ENCODE measurements at regions not wholly inside any gene's neighbourhood (a gene's known extent, or its start where the extent isn't known, plus 50 kb on each side); places are given as distances from the start of the nearest gene placed in this dataset.

DNA sequence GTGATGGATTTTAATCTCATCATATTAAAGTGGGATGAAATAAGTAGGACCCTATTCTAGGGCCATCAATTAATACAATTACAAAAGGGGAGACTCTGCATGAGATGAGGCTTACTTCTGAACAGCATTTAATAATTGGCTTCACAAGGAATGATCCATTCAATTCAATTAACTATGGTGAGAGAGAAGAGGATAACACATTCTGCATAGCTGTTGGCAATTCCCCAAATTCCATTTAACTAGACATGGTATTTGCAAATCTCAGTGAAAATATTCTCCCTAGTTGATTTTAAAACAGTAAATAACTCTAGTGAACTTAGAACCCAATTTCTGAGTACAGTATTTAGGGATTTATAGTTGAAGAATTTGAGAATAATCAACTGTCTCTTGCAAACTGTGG, 145.3 kb downstream of the NOC3L start:
- TF ChIP-seq, protein P1, sequence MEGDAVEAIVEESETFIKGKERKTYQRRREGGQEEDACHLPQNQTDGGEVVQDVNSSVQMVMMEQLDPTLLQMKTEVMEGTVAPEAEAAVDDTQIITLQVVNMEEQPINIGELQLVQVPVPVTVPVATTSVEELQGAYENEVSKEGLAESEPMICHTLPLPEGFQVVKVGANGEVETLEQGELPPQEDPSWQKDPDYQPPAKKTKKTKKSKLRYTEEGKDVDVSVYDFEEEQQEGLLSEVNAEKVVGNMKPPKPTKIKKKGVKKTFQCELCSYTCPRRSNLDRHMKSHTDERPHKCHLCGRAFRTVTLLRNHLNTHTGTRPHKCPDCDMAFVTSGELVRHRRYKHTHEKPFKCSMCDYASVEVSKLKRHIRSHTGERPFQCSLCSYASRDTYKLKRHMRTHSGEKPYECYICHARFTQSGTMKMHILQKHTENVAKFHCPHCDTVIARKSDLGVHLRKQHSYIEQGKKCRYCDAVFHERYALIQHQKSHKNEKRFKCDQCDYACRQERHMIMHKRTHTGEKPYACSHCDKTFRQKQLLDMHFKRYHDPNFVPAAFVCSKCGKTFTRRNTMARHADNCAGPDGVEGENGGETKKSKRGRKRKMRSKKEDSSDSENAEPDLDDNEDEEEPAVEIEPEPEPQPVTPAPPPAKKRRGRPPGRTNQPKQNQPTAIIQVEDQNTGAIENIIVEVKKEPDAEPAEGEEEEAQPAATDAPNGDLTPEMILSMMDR (IDR thresholded peaks at IDR 0.05): no peak
- TF ChIP-seq EZH2 (IDR thresholded peaks at IDR 0.05; ENCODE audit: borderline replicate concordance, insufficient read depth, low read depth, low read length, poor library complexity, severe bottlenecking): no peak
- Mint-ChIP-seq H3K9me3 (ENCODE audit: insufficient read depth) (no peaks in the 10 kb centered on the region), H3K4me3 (no peak overlapping the region), H3K4me1 (no peaks in the 10 kb centered on the region), H3K27me3 (peaks cover 31% of the 10 kb centered on the region), H3K27ac (no peak overlapping the region)
- Histone ChIP-seq H2AFZ (ENCODE audit: insufficient read depth, low read depth, low read length, poor library complexity, severe bottlenecking) (no peak overlapping the region), H4K20me1 (ENCODE audit: control insufficient read depth, insufficient read depth, low read length, poor library complexity, severe bottlenecking) (no peaks in the 10 kb centered on the region), H3K4me2 (replicated peaks; ENCODE audit: low read depth, low read length, poor library complexity, severe bottlenecking) (no peak overlapping the region), H3K9ac (ENCODE audit: low read length) (no peak overlapping the region), H3K27ac (ENCODE audit: low read length in 2 of 2) (no peak overlapping the region), H3K4me1 (ENCODE audit: control insufficient read depth in 2 of 2, insufficient read depth in 2 of 2, low read length in 2 of 2) (no peaks in the 10 kb centered on the region), H3K27me3 (replicated peaks in 1 of 4; ENCODE audit: control extremely low read depth in 1 of 4, control insufficient read depth in 3 of 4, insufficient read depth in 4 of 4, low read length in 3 of 4) (peaks cover 0 to 3% (median 0%) of the 10 kb centered on the region in 4 experiments), H3K9me3 (ENCODE audit: control extremely low read depth in 1 of 3, control insufficient read depth in 2 of 3, insufficient read depth in 1 of 3, low read length in 2 of 3) (peaks cover 0 to 3% (median 0%) of the 10 kb centered on the region in 3 donors), H3K4me3 (ENCODE audit: control extremely low read depth in 1 of 5, extremely low read depth in 1 of 5, insufficient read depth in 1 of 5, low read depth in 2 of 5, low read length in 4 of 5) (no peak overlapping the region), H3K36me3 (replicated peaks in 1 of 2; ENCODE audit: control extremely low read depth in 1 of 2, control insufficient read depth in 1 of 2, extremely low read depth in 1 of 2, insufficient read depth in 2 of 2, low read length in 1 of 2) (no peaks in the 10 kb centered on the region), H3K79me2 (ENCODE audit: control insufficient read depth, insufficient read depth, low read length) (no peaks in the 10 kb centered on the region)
- ATAC-seq (ENCODE audit: low read depth) (no peak), DNase-seq (no peak)
- POLR2A ChIA-PET: no interaction called here
- CTCF ChIA-PET: no interaction called here
- intact Hi-C loops (cut with micrococcal nuclease): no loop called here

DNA sequence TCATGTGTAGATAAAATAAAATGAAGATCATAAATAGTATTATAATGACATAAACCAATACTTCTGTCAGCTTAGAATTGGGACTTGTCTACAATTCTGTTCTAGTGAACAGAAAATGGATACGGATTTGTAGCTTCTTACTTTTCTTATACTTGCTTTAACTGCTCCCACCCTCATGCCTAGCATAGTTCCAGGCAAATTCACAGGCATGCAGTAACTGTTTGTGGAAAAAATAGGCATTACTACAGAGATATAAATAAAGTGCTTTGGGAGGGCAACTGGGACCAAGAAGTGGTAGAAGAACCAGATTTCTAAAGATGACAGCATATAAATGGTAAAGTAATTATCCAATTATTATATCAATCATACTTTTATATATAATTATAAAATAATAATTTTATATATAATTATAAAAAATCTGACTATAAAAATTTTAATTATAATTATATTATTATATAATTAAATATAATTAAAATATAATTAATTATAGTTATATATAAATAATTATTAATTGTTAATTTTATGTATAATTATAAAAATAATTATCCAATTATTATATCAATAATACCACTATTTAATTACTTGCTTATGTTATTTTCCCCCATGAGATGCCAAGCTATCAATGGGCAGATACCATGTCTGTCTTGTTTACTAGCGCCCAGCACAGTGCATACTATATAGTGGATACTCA, 144.1 kb downstream of the NOC3L start:
- Mint-ChIP-seq H3K9me3 (ENCODE audit: insufficient read depth) (no peaks in the 10 kb centered on the region), H3K27ac (no peak overlapping the region), H3K27me3 (peaks cover 34% of the 10 kb centered on the region), H3K4me3 (no peak overlapping the region), H3K4me1 (no peaks in the 10 kb centered on the region)
- CTCF ChIA-PET: no interaction called here
- H3K4me1 ChIP-seq (ENCODE audit: control insufficient read depth in 2 of 2, insufficient read depth in 2 of 2, low read length in 2 of 2): no peaks in the 10 kb centered on the region
- no peaks in the 10 kb centered on the region for H4K20me1 ChIP-seq (ENCODE audit: control insufficient read depth, insufficient read depth, low read length, poor library complexity, severe bottlenecking)
- H3K4me3 ChIP-seq (ENCODE audit: control extremely low read depth in 1 of 5, extremely low read depth in 1 of 5, insufficient read depth in 1 of 5, low read depth in 2 of 5, low read length in 4 of 5): no peak overlapping the region
- peaks cover 0 to 3% (median 0%) of the 10 kb centered on the region in 4 experiments for H3K27me3 ChIP-seq (replicated peaks in 1 of 4; ENCODE audit: control extremely low read depth in 1 of 4, control insufficient read depth in 3 of 4, insufficient read depth in 4 of 4, low read length in 3 of 4)
- H3K9me3 ChIP-seq (ENCODE audit: control extremely low read depth in 1 of 3, control insufficient read depth in 2 of 3, insufficient read depth in 1 of 3, low read length in 2 of 3): peaks cover 0 to 3% (median 0%) of the 10 kb centered on the region in 3 donors
- TF ChIP-seq, protein P1 (IDR thresholded peaks at IDR 0.05): no peak
- H3K9ac ChIP-seq (ENCODE audit: low read length): no peak overlapping the region
- POLR2A ChIA-PET: no interaction called here
- intact Hi-C loops (cut with micrococcal nuclease): no loop called here
- H2AFZ ChIP-seq (ENCODE audit: insufficient read depth, low read depth, low read length, poor library complexity, severe bottlenecking): no peak overlapping the region
- no peaks in the 10 kb centered on the region for H3K79me2 ChIP-seq (ENCODE audit: control insufficient read depth, insufficient read depth, low read length)
- H3K36me3 ChIP-seq (replicated peaks in 1 of 2; ENCODE audit: control extremely low read depth in 1 of 2, control insufficient read depth in 1 of 2, extremely low read depth in 1 of 2, insufficient read depth in 2 of 2, low read length in 1 of 2): no peaks in the 10 kb centered on the region
- DNase-seq (no peak), ATAC-seq (ENCODE audit: low read depth) (no peak)
- no peak overlapping the region for H3K27ac ChIP-seq (ENCODE audit: low read length in 2 of 2)
- H3K4me2 ChIP-seq (replicated peaks; ENCODE audit: low read depth, low read length, poor library complexity, severe bottlenecking): no peak overlapping the region
- WGBS (ENCODE audit: insufficient coverage): no CpG with 5 or more reads among the region's 2 CpGs
